ENCODE measurements at regions not wholly inside any gene's neighbourhood (a gene's known extent, or its start where the extent isn't known, plus 50 kb on each side); places are given as distances from the start of the nearest gene placed in this dataset.

DNA sequence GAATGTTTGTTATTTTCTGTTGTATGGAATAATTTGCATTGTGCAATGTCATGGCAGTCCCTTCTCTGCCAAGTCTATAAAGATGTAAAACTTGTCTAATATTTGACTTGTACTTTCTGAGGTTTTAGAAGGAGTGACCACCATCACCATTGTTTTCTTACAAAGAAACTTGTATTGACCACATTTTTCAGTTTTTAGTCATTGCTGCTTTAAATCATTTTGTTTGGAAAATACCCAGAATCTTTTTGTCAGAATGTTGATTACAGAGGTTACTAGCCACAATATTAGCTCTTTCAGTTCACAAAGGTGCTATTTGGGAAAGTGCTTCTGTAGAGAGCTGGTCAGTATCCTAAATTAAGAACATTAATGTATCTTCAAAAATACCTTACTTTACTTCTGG lies 532.4 kb upstream of the GBE1 start:
- Histone ChIP-seq H3K27ac (no peak overlapping the region), H3K9me3 (ENCODE audit: low read depth, low read length) (no peaks in the 10 kb centered on the region), H3K36me3 (ENCODE audit: insufficient read depth, low read length) (no peaks in the 10 kb centered on the region), H3K4me3 (no peak overlapping the region), H3K9ac (ENCODE audit: insufficient read length) (no peak overlapping the region)
- no peak for DNase-seq (ENCODE audit: low read depth, low spot score)
- TF ChIP-seq FOXP2 (optimal IDR thresholded peaks at IDR 0.05; ENCODE audit: control extremely low read depth, extremely low read length, insufficient read depth) (no peak), EZH2 (IDR thresholded peaks at IDR 0.05) (no peak), POLR2AphosphoS5 (IDR thresholded peaks at IDR 0.05; ENCODE audit: borderline replicate concordance, low read depth, low read length) (no peak)

DNA sequence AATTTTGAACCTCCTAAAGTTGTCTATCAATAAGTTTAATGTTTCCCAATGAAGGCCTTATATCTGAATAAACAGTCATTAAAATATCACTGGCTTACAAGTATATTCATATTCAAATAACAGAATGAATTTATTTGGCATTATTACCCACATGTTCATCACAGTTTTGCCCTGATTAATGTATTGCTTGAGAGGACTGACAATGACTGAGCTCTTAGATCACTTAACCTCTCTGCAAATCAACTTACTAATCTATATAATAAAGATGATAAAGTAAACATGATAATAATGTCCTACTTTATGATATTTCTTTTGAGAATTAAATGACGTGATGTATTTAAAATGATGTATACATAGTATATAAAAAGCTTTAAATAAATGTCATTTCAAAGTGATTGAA lies 532.0 kb upstream of the GBE1 start:
- Histone ChIP-seq H3K9ac (ENCODE audit: insufficient read length) (no peak overlapping the region), H3K9me3 (ENCODE audit: low read depth, low read length) (no peaks in the 10 kb centered on the region), H3K4me3 (no peak overlapping the region), H3K36me3 (ENCODE audit: insufficient read depth, low read length) (no peaks in the 10 kb centered on the region), H3K27ac (no peak overlapping the region)
- no peak for DNase-seq (ENCODE audit: low read depth, low spot score)
- TF ChIP-seq POLR2AphosphoS5 (IDR thresholded peaks at IDR 0.05; ENCODE audit: borderline replicate concordance, low read depth, low read length) (no peak), EZH2 (IDR thresholded peaks at IDR 0.05) (no peak), FOXP2 (optimal IDR thresholded peaks at IDR 0.05; ENCODE audit: control extremely low read depth, extremely low read length, insufficient read depth) (no peak)

DNA sequence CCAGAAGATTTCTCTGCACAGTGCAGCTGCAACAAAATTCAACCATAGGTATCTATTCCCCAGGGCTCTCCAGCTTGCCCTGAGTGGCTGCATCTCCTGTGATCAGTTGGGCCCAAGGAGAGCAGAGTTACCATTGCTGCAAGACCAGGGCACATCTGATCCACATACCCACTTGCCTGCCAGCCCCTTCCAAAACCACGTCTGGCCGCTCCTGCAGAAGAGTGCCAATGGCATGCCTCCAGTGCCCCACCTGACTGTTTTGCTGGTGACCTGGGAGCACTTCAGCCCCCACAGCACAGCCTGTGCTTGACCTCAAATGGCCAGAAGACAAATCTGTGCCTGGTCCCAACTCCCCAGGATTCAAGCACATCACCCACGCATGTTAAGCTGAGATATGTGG lies 526.1 kb upstream of the GBE1 start:
- no peak overlapping the region for H3K4me3 ChIP-seq
- H3K9ac ChIP-seq (ENCODE audit: insufficient read length) = no peak overlapping the region
- DNase-seq (ENCODE audit: low read depth, low spot score) = no peak
- no peak overlapping the region for H3K27ac ChIP-seq
- H3K9me3 ChIP-seq (ENCODE audit: low read depth, low read length) = no peaks in the 10 kb centered on the region
- H3K36me3 ChIP-seq (ENCODE audit: insufficient read depth, low read length) = no peaks in the 10 kb centered on the region
- no peak for TF ChIP-seq FOXP2 (optimal IDR thresholded peaks at IDR 0.05; ENCODE audit: control extremely low read depth, extremely low read length, insufficient read depth)
- TF ChIP-seq POLR2AphosphoS5 (IDR thresholded peaks at IDR 0.05; ENCODE audit: borderline replicate concordance, low read depth, low read length) = no peak
- no peak for TF ChIP-seq EZH2 (IDR thresholded peaks at IDR 0.05)

DNA sequence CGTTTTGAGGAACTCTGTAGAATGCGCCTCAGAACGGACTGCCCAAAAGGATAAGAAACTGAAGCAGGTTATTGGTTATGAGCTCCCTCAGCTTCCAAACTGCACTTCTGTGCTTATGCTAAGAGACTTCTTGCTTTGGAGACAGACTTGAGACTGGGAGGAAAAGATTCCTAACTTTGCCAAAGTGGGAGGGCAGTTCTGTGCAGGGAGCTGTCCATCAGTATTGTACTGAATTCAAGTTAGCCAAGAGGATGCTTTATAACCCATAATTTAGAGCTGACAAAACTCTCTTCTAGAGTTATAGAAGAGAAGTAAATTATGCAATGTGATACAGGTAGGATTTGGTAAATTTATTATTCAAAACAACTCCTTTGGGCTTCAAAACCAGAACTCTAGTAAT lies 519.8 kb upstream of the GBE1 start:
- DNase-seq (ENCODE audit: low read depth, low spot score) = no peak
- no peak for TF ChIP-seq EZH2 (IDR thresholded peaks at IDR 0.05)

DNA sequence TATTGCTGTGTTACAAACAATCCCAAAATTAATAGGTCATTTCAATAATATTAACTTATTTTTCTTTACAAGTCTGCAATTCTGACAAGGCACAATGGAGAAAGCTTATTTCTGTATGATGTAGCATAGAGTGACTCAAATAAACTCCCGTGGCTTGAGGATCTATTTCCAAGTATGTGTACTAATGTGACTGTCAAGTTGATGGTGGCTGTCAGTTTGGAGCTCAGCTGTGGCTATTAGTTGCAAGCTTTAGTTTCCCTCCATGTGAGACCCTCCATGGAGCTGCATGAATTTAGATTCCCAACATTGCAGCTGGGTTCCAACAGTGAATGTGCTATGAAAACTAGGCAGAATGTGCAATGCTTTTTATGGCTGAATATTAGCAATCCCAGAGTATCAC lies 515.5 kb upstream of the GBE1 start:
- Histone ChIP-seq H3K9me3 (ENCODE audit: low read depth, low read length) (no peaks in the 10 kb centered on the region), H3K36me3 (ENCODE audit: insufficient read depth, low read length) (no peaks in the 10 kb centered on the region), H3K4me3 (no peak overlapping the region), H3K9ac (ENCODE audit: insufficient read length) (no peak overlapping the region), H3K27ac (no peak overlapping the region)
- no peak for DNase-seq (ENCODE audit: low read depth, low spot score)
- TF ChIP-seq EZH2 (IDR thresholded peaks at IDR 0.05) = no peak
- TF ChIP-seq POLR2AphosphoS5 (IDR thresholded peaks at IDR 0.05; ENCODE audit: borderline replicate concordance, low read depth, low read length) = no peak
- no peak for TF ChIP-seq FOXP2 (optimal IDR thresholded peaks at IDR 0.05; ENCODE audit: control extremely low read depth, extremely low read length, insufficient read depth)

More for the DNA sequence above, 519.8 kb upstream of the GBE1 start:
- H3K4me3 ChIP-seq = no peak overlapping the region
- H3K27ac ChIP-seq = no peak overlapping the region
- H3K9me3 ChIP-seq (ENCODE audit: low read depth, low read length) = no peaks in the 10 kb centered on the region
- no peak overlapping the region for H3K9ac ChIP-seq (ENCODE audit: insufficient read length)
- H3K36me3 ChIP-seq (ENCODE audit: insufficient read depth, low read length) = no peaks in the 10 kb centered on the region

DNA sequence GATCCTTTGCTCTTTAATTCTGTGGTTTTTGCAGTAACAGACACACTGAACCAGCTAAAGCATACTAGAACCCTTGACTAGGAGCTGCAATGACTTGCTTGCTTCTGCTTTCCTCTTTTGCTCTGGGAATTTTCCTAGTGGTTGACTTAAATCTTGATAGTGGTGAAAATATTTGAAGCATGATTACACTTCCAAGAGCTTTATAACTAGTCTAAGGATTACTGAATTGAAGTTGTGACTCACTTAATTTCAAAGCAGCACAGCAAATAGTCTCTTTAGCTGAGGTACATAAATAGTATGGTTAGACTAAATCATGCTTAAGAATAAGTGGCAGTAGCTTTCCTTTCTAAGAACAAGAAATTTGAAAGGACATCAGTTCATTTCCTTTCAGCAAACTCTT lies 513.5 kb upstream of the GBE1 start:
- no peak for DNase-seq (ENCODE audit: low read depth, low spot score)
- no peaks in the 10 kb centered on the region for H3K9me3 ChIP-seq (ENCODE audit: low read depth, low read length)
- no peak overlapping the region for H3K4me3 ChIP-seq
- TF ChIP-seq EZH2 (IDR thresholded peaks at IDR 0.05) (no peak), FOXP2 (optimal IDR thresholded peaks at IDR 0.05; ENCODE audit: control extremely low read depth, extremely low read length, insufficient read depth) (no peak), POLR2AphosphoS5 (IDR thresholded peaks at IDR 0.05; ENCODE audit: borderline replicate concordance, low read depth, low read length) (no peak)
- no peaks in the 10 kb centered on the region for H3K36me3 ChIP-seq (ENCODE audit: insufficient read depth, low read length)
- H3K9ac ChIP-seq (ENCODE audit: insufficient read length) = no peak overlapping the region
- no peak overlapping the region for H3K27ac ChIP-seq

DNA sequence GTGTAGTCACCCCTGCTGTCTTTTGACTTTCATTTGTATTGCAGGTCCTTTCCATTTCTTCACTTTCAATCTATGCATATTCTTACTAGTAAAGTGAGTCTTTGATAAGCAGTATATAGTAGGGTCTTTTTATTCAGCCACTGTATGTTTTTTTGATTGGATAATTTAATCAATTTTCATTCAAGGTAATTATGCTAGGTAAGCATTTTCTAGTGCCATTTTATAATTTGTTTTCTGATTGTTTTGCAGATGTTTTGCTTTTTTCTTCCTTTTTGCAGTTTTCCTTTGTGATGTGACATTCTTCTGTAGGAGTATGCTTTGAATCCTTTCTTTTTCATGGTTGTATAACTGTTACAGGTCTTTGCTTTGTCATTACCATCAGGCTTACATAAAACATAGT lies 504.3 kb upstream of the GBE1 start:
- DNase-seq (ENCODE audit: low read depth, low spot score) = no peak
- Histone ChIP-seq H3K27ac (no peak overlapping the region), H3K9me3 (ENCODE audit: low read depth, low read length) (no peaks in the 10 kb centered on the region), H3K4me3 (no peak overlapping the region), H3K36me3 (ENCODE audit: insufficient read depth, low read length) (no peaks in the 10 kb centered on the region), H3K9ac (ENCODE audit: insufficient read length) (no peak overlapping the region)
- no peak for TF ChIP-seq POLR2AphosphoS5 (IDR thresholded peaks at IDR 0.05; ENCODE audit: borderline replicate concordance, low read depth, low read length)
- TF ChIP-seq EZH2 (IDR thresholded peaks at IDR 0.05) = no peak
- TF ChIP-seq FOXP2 (optimal IDR thresholded peaks at IDR 0.05; ENCODE audit: control extremely low read depth, extremely low read length, insufficient read depth) = no peak

GRCh38 chr3:82262193-82262592 lies 500.7 kb upstream of the GBE1 start:
- Histone ChIP-seq H3K4me3 (no peak overlapping the region), H3K9ac (ENCODE audit: insufficient read length) (no peak overlapping the region), H3K27ac (no peak overlapping the region), H3K36me3 (ENCODE audit: insufficient read depth, low read length) (no peaks in the 10 kb centered on the region), H3K9me3 (ENCODE audit: low read depth, low read length) (no peaks in the 10 kb centered on the region)
- TF ChIP-seq EZH2 (IDR thresholded peaks at IDR 0.05) (no peak), POLR2AphosphoS5 (IDR thresholded peaks at IDR 0.05; ENCODE audit: borderline replicate concordance, low read depth, low read length) (no peak), FOXP2 (optimal IDR thresholded peaks at IDR 0.05; ENCODE audit: control extremely low read depth, extremely low read length, insufficient read depth) (no peak)
- no peak for DNase-seq (ENCODE audit: low read depth, low spot score)

DNA sequence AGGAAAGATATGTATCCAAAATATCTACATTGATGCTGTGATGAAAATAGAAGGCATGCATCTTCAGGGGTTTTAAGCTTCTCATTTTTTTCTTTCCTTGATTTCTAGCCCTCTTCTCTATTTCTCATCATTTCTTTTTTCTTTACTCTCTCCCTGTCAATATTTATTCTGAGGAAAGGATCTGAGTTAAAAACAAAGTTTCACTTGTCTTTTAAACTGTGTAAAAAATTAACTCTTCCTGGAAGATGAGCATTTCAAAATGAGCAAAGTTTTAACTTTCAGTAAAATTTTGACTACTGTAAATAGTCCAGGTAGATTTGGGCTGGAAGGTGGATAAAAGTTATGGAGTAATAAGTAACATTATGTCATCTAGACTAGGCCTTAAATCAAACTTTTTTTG lies 500.2 kb upstream of the GBE1 start:
- no peak for TF ChIP-seq POLR2AphosphoS5 (IDR thresholded peaks at IDR 0.05; ENCODE audit: borderline replicate concordance, low read depth, low read length)
- no peak for TF ChIP-seq FOXP2 (optimal IDR thresholded peaks at IDR 0.05; ENCODE audit: control extremely low read depth, extremely low read length, insufficient read depth)
- no peak overlapping the region for H3K27ac ChIP-seq
- no peak for DNase-seq (ENCODE audit: low read depth, low spot score)

More for the DNA sequence above, 500.2 kb upstream of the GBE1 start:
- Histone ChIP-seq H3K9ac (ENCODE audit: insufficient read length) (no peak overlapping the region), H3K36me3 (ENCODE audit: insufficient read depth, low read length) (no peaks in the 10 kb centered on the region), H3K9me3 (ENCODE audit: low read depth, low read length) (no peaks in the 10 kb centered on the region), H3K4me3 (no peak overlapping the region)

Data from SK-N-MC (cell line).